Ureter (tissue), 1 donor: ENCODE measurements at regions not wholly inside any gene's neighbourhood (a gene's known extent, or its start where the extent isn't known, plus 50 kb on each side); places are given as distances from the start of the nearest gene placed in this dataset.
A peak's percentile ranks its signal among the peaks of the same experiment; 100 is the strongest.
"Not testable (repeated sequence)": the region's sequence is repeated elsewhere in the genome, so short reads cannot be mapped to it uniquely, and the experiment has no call there.

Source experiments
- DNase-seq: peaks from one replicate; pipeline ENCODE4 v3.0.0-alpha.2; 2020; ENCODE audit warnings: low spot score
- donor health status: DM: yes; HTN: yes; CAD: no.

- DNase-seq: no peak
Observed at GRCh38 chr9:90204128-90204831, 438.3 kb downstream of the DIRAS2 start.

- DNase-seq: not testable (repeated sequence)
Observed at GRCh38 chr9:90213045-90213444, 429.6 kb downstream of the DIRAS2 start.

- no peak for DNase-seq
Observed at GRCh38 chr9:90219548-90220118, 423.0 kb downstream of the DIRAS2 start.

GRCh38 chr9:90221899-90222298, 420.7 kb downstream of the DIRAS2 start:
- DNase-seq: not testable (repeated sequence)

- peak; percentile 67 for DNase-seq
Observed at GRCh38 chr9:90226839-90227338, 415.7 kb downstream of the DIRAS2 start.

GRCh38 chr9:90233081-90233480, 409.5 kb downstream of the DIRAS2 start:
- not testable (repeated sequence) for DNase-seq

- no peak for DNase-seq
Observed at GRCh38 chr9:90240541-90240940, 402.1 kb downstream of the DIRAS2 start.

GRCh38 chr9:90245661-90246060, 397.0 kb downstream of the DIRAS2 start:
- no peak for DNase-seq

GRCh38 chr9:90249094-90249493, 393.5 kb downstream of the DIRAS2 start:
- DNase-seq: no peak

- DNase-seq: no peak
Observed at GRCh38 chr9:90251316-90251715, 391.3 kb downstream of the DIRAS2 start.

- DNase-seq: no peak
Observed at GRCh38 chr9:90256345-90256744, 386.3 kb downstream of the DIRAS2 start.

- DNase-seq: no peak
Observed at GRCh38 chr9:90259311-90260246, 383.0 kb downstream of the DIRAS2 start.

GRCh38 chr9:90261698-90262097, 380.9 kb downstream of the DIRAS2 start:
- no peak for DNase-seq

- DNase-seq: no peak
Observed at GRCh38 chr9:90268613-90269012, 374.0 kb downstream of the DIRAS2 start.

GRCh38 chr9:90271707-90272106, 370.9 kb downstream of the DIRAS2 start:
- DNase-seq: no peak

GRCh38 chr9:90274725-90275124, 367.9 kb downstream of the DIRAS2 start:
- DNase-seq: no peak

- no peak for DNase-seq
Observed at GRCh38 chr9:90285946-90286345, 356.7 kb downstream of the DIRAS2 start.

- no peak for DNase-seq
Observed at GRCh38 chr9:90287567-90288274, 354.9 kb downstream of the DIRAS2 start.

- DNase-seq: no peak
Observed at GRCh38 chr9:90288275-90288639, 354.4 kb downstream of the DIRAS2 start.

- DNase-seq: no peak
Observed at GRCh38 chr9:90290716-90291485, 351.7 kb downstream of the DIRAS2 start.

GRCh38 chr9:90296539-90296938, 346.1 kb downstream of the DIRAS2 start:
- DNase-seq: no peak
